ENCODE measurements at regions not wholly inside any gene's neighbourhood (a gene's known extent, or its start where the extent isn't known, plus 50 kb on each side); places are given as distances from the start of the nearest gene placed in this dataset.

DNA sequence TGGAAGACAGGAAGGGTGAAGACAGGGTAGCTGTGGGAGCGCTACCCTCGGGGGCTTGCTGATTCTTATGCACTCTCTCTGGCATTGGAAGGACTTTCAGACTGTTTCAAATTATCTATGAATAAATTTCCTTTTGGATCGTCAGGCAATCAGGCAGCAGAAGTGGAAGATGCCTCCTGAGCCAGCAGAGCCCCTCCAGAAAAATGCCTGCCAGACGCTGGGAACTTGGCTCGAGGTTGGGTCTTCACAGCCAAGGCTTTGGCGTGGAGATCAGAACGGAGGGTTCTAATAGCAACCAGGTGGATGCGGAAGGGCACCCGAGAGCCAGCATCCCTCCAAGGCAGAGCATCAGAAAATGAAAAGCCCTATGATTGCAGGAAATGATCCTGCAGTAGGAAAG, 119.2 kb upstream of the RFLNA start:
- H3K4me3 ChIP-seq, result no peak overlapping the region
- peaks cover 6% of the 10 kb centered on the region for H3K4me1 ChIP-seq
- intact Hi-C loops (cut with DNase I), result no loop called here
- ATAC-seq (no peak), DNase-seq (no peak)
- TF ChIP-seq, protein P1, sequence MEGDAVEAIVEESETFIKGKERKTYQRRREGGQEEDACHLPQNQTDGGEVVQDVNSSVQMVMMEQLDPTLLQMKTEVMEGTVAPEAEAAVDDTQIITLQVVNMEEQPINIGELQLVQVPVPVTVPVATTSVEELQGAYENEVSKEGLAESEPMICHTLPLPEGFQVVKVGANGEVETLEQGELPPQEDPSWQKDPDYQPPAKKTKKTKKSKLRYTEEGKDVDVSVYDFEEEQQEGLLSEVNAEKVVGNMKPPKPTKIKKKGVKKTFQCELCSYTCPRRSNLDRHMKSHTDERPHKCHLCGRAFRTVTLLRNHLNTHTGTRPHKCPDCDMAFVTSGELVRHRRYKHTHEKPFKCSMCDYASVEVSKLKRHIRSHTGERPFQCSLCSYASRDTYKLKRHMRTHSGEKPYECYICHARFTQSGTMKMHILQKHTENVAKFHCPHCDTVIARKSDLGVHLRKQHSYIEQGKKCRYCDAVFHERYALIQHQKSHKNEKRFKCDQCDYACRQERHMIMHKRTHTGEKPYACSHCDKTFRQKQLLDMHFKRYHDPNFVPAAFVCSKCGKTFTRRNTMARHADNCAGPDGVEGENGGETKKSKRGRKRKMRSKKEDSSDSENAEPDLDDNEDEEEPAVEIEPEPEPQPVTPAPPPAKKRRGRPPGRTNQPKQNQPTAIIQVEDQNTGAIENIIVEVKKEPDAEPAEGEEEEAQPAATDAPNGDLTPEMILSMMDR (IDR thresholded peaks at IDR 0.05), result no peak
- H3K36me3 ChIP-seq, result no peaks in the 10 kb centered on the region
- no peaks in the 10 kb centered on the region for H3K27me3 ChIP-seq
- no peak overlapping the region for H3K27ac ChIP-seq
- H3K9me3 ChIP-seq, result no peaks in the 10 kb centered on the region

DNA sequence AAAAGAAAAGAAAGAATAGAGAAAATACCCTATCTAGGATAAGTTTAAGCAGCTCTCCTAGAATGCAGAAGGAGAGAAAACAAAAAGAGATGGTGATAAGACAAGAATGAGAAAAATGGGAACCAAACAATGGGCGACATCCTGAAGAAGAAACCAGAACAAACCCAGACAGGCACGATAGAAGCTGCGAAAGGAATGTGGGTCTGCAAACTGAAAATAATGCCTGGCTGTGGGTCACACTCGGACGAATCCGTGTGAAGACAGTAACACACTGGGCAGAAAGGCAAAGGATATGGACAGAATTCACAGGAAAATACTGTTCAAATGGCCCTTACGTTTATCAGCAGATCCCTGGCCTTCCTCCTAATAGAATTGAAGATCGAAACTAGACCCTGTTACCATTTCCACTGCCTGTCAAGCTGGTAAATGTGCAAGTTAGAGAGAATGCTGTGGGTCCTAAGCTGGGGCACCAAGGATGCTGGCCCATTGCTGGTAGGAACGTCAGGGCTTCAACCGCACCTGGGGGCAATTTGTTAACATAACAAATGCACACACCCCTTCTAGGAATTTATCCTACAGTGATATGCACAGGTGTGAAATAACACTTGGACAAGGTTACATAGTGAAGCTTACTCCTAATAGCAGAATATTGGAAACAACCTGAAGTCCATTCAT, 117.5 kb upstream of the RFLNA start:
- no peak overlapping the region for H3K27ac ChIP-seq
- no peak overlapping the region for H3K4me3 ChIP-seq
- TF ChIP-seq, protein P1 (IDR thresholded peaks at IDR 0.05), result no peak
- H3K9me3 ChIP-seq, result no peaks in the 10 kb centered on the region
- H3K4me1 ChIP-seq, result no peaks in the 10 kb centered on the region
- H3K36me3 ChIP-seq, result no peaks in the 10 kb centered on the region
- intact Hi-C loops (cut with DNase I), result no loop called here
- DNase-seq, result no peak
- no peaks in the 10 kb centered on the region for H3K27me3 ChIP-seq
- no peak for ATAC-seq

DNA sequence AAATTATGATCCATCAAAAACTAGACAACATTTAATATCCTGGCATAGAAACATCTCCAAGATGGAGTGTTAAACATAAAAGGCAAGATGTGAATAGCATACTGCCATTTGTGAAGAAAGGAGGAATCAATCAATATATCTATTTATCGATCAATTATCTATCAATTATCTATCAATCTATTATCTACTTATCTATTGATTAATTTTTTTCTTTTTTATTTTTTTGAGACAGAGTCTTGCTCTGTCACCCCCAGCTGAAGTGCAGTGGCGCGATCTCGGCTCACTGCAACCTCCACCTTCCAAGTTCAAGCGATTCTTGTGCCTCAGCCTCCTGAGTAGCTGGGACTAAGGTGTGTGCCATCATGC, 117.0 kb upstream of the RFLNA start:
- intact Hi-C loops (cut with DNase I), result no loop called here
- Histone ChIP-seq H3K27ac (no peak overlapping the region), H3K4me1 (no peaks in the 10 kb centered on the region), H3K27me3 (no peaks in the 10 kb centered on the region), H3K36me3 (no peaks in the 10 kb centered on the region), H3K9me3 (no peaks in the 10 kb centered on the region), H3K4me3 (no peak overlapping the region)
- ATAC-seq (no peak), DNase-seq (no peak)
- TF ChIP-seq, protein P1 (IDR thresholded peaks at IDR 0.05), result no peak

DNA sequence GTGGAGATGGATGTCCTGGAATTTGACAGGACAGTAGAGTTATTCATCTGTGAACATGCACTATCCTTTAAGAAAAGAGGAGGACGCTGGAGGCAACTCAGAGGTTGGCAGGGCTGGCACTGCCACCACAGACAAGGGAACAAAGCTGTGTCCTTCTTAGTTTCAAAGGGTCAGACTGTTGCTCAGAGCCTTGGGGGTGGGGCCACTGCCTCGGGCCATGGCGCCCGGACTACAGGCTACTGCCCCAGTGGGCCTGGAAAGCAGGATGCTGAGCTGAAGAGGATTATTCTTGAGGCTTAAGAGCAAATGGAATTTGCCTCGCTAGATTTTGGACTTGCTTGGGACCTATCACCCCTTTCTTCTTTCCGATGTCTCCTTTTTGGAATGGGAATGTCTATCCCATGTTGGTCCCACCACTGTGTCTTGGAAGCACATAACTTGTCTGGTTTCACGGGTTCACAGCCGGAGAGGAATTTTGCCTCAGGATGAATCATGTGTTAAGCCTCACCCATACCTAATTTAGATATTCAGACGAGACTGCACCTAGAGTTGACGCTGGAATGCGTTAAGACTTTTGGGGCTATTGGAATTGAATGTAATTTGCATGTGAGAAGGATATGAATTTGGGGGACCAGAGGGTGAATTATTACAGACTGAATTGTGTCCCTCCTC, 114.8 kb upstream of the RFLNA start:
- H3K27me3 ChIP-seq, result no peaks in the 10 kb centered on the region
- no peaks in the 10 kb centered on the region for H3K9me3 ChIP-seq
- TF ChIP-seq, protein P1 (IDR thresholded peaks at IDR 0.05), result no peak
- no peak for DNase-seq
- no peak for ATAC-seq
- intact Hi-C loops (cut with DNase I), result no loop called here
- no peaks in the 10 kb centered on the region for H3K36me3 ChIP-seq
- H3K4me3 ChIP-seq, result no peak overlapping the region
- no peak overlapping the region for H3K27ac ChIP-seq
- no peaks in the 10 kb centered on the region for H3K4me1 ChIP-seq

DNA sequence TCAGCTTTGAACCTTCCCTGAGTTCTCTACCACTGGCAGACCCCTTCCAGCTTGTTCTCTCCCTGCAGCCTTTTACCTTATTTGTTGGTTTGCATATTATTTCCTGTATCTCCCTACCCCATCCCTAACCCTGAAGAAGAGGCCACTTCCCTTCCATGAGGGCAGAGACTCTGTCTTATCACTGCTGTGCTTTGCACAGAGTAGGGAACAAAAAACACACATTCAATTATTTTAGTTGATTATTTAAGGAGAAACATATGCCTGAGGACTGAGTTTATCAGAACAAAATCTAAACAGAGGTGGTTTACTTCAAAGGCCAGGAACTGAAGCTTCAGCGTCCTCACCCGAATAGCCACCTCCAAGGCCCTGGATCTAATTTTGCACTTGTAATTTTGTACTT, 111.7 kb upstream of the RFLNA start:
- ATAC-seq, result no peak
- H3K4me3 ChIP-seq, result no peak overlapping the region
- H3K4me1 ChIP-seq, result no peaks in the 10 kb centered on the region
- DNase-seq, result no peak
- H3K36me3 ChIP-seq, result no peaks in the 10 kb centered on the region
- intact Hi-C loops (cut with DNase I), result no loop called here
- H3K9me3 ChIP-seq, result no peaks in the 10 kb centered on the region
- no peak overlapping the region for H3K27ac ChIP-seq
- no peaks in the 10 kb centered on the region for H3K27me3 ChIP-seq
- TF ChIP-seq, protein P1 (IDR thresholded peaks at IDR 0.05), result no peak

Data from upper lobe of right lung (tissue), 1 donor.